Smooth muscle cell (in vitro differentiated cells): ENCODE measurements at regions not wholly inside any gene's neighbourhood (a gene's known extent, or its start where the extent isn't known, plus 50 kb on each side); places are given as distances from the start of the nearest gene placed in this dataset.

ENCODE experiments used
- DNase-seq: peaks from one replicate; lab custom pipeline; 2025; ENCODE audit not compliant: unreplicated experiment; lab: John Stamatoyannopoulos, UW
- H2AFZ ChIP-seq: fragments of 200-600 bp; sonication (generic); 2 replicates; pipeline ENCODE4 v1.6.0; 2016; ENCODE audit warnings: antibody characterized with exemption, low read depth, mild to moderate bottlenecking
- H3F3A ChIP-seq: fragments of 200-600 bp; sonication (generic); 2 replicates; pipeline ENCODE4 v1.6.0; 2017; ENCODE audit warnings: antibody characterized with exemption, low read depth
- H3K27ac ChIP-seq: fragments of 200-600 bp; sonication (generic); 2 replicates; pipeline ENCODE4 v1.5.1; 2016; ENCODE audit warnings: low read depth, mild to moderate bottlenecking
- H3K27me3 ChIP-seq: fragments of 200-600 bp; sonication (generic); 2 replicates; pipeline ENCODE4 v1.6.1; 2016; ENCODE audit warnings: low read depth, mild to moderate bottlenecking
- H3K36me3 ChIP-seq: fragments of 200-600 bp; sonication (generic); 2 replicates; pipeline ENCODE4 v1.5.1; 2016; ENCODE audit warnings: low read depth
- H3K4me1 ChIP-seq: fragments of 200-600 bp; sonication (generic); 2 replicates; pipeline ENCODE4 v1.5.1; 2016; ENCODE audit warnings: low read depth
- H3K4me2 ChIP-seq: fragments of 200-600 bp; sonication (generic); 2 replicates; pipeline ENCODE4 v1.6.0; 2016; ENCODE audit warnings: mild to moderate bottlenecking
- H3K4me3 ChIP-seq: fragments of 200-600 bp; sonication (generic); 2 replicates; pipeline ENCODE4 v1.5.1; 2016; ENCODE audit warnings: mild to moderate bottlenecking
- H3K79me2 ChIP-seq: fragments of 200-600 bp; sonication (generic); 2 replicates; pipeline ENCODE4 v1.6.0; 2016; ENCODE audit warnings: low read depth, mild to moderate bottlenecking
- H3K9ac ChIP-seq: fragments of 200-600 bp; sonication (generic); 2 replicates; pipeline ENCODE4 v1.6.0; 2016; ENCODE audit warnings: low read depth
- H3K9me3 ChIP-seq: fragments of 200-600 bp; sonication (generic); replicated peaks from 2 replicates; pipeline ENCODE4 v1.5.1; 2016; ENCODE audit warnings: low read depth
- H4K20me1 ChIP-seq: fragments of 200-600 bp; sonication (generic); 2 replicates; pipeline ENCODE4 v1.6.0; 2016; ENCODE audit warnings: low read depth
- CTCF ChIP-seq: fragments of 200-600 bp; sonication (generic); IDR thresholded peaks from 2 replicates; pipeline ENCODE4 v1.5.1; 2017; ENCODE audit warnings: borderline replicate concordance, mild to moderate bottlenecking, antibody characterized with exemption; ENCODE audit not compliant: insufficient read depth, poor library complexity, severe bottlenecking
- WGBS: methylation state at CpG from one replicate; pipeline ENCODE4 v1.1.7; 2016; ENCODE audit warnings: low lambda C conversion rate; 5-methylcytosine and 5-hydroxymethylcytosine counted together

GRCh38 chr2:8211384-8211783 lies 470.5 kb upstream of the ID2 start:
- H3K4me1 ChIP-seq = peaks cover 5% of the 10 kb centered on the region
- H3K36me3 ChIP-seq = no peaks in the 10 kb centered on the region
- no peak overlapping the region for H3K9ac ChIP-seq
- H3K79me2 ChIP-seq = no peaks in the 10 kb centered on the region
- H2AFZ ChIP-seq = peak overlapping the region; percentile 12
- no peak for TF ChIP-seq CTCF
- H4K20me1 ChIP-seq = no peaks in the 10 kb centered on the region
- no peak overlapping the region for H3K27ac ChIP-seq
- no peak for DNase-seq
- no peaks in the 10 kb centered on the region for H3K9me3 ChIP-seq
- WGBS = 84% methylated on average over 3 of the region's 3 CpGs
- H3K27me3 ChIP-seq = no peaks in the 10 kb centered on the region
- H3K4me2 ChIP-seq = no peak overlapping the region
- no peaks in the 10 kb centered on the region for H3F3A ChIP-seq
- no peak overlapping the region for H3K4me3 ChIP-seq

GRCh38 chr2:8212239-8212638 lies 469.6 kb upstream of the ID2 start:
- no peak overlapping the region for H3K4me2 ChIP-seq
- no peaks in the 10 kb centered on the region for H3K79me2 ChIP-seq
- H3K9me3 ChIP-seq = no peaks in the 10 kb centered on the region
- H3K36me3 ChIP-seq = no peaks in the 10 kb centered on the region
- no peak for TF ChIP-seq CTCF
- no peaks in the 10 kb centered on the region for H4K20me1 ChIP-seq
- H3K4me1 ChIP-seq = peaks cover 13% of the 10 kb centered on the region
- no peaks in the 10 kb centered on the region for H3F3A ChIP-seq
- H3K9ac ChIP-seq = no peak overlapping the region
- DNase-seq = no peak
- H3K27me3 ChIP-seq = no peaks in the 10 kb centered on the region
- no peak overlapping the region for H2AFZ ChIP-seq
- 99% methylated on average over 3 of the region's 3 CpGs for WGBS
- no peak overlapping the region for H3K4me3 ChIP-seq
- H3K27ac ChIP-seq = no peak overlapping the region

- H3K4me3 ChIP-seq = no peak overlapping the region
- TF ChIP-seq CTCF = no peak
- WGBS = 93% methylated on average over 4 of the region's 4 CpGs
These were observed 467.7 kb upstream of the ID2 start for GRCh38 chr2:8214036-8214615.

GRCh38 chr2:8215159-8215863 lies 466.5 kb upstream of the ID2 start:
- Histone ChIP-seq H2AFZ (no peak overlapping the region), H3K4me2 (no peak overlapping the region), H3K79me2 (no peaks in the 10 kb centered on the region), H3F3A (no peaks in the 10 kb centered on the region), H3K9me3 (no peaks in the 10 kb centered on the region), H3K36me3 (no peaks in the 10 kb centered on the region), H3K4me1 (peaks cover 29% of the 10 kb centered on the region), H4K20me1 (no peaks in the 10 kb centered on the region), H3K9ac (no peak overlapping the region), H3K27me3 (no peaks in the 10 kb centered on the region), H3K4me3 (no peak overlapping the region), H3K27ac (no peak overlapping the region)
- DNase-seq = no peak
- TF ChIP-seq CTCF = no peak
- 94% methylated on average over 5 of the region's 5 CpGs for WGBS

More at GRCh38 chr2:8214036-8214615, 467.7 kb upstream of the ID2 start:
- peaks cover 28% of the 10 kb centered on the region for H3K4me1 ChIP-seq
- no peaks in the 10 kb centered on the region for H3K36me3 ChIP-seq
- no peak overlapping the region for H3K4me2 ChIP-seq
- H3K27me3 ChIP-seq = no peaks in the 10 kb centered on the region
- no peaks in the 10 kb centered on the region for H3K9me3 ChIP-seq
- H3K9ac ChIP-seq = no peak overlapping the region
- H2AFZ ChIP-seq = no peak overlapping the region
- no peak overlapping the region for H3K27ac ChIP-seq
- H3F3A ChIP-seq = no peaks in the 10 kb centered on the region
- no peaks in the 10 kb centered on the region for H4K20me1 ChIP-seq
- H3K79me2 ChIP-seq = no peaks in the 10 kb centered on the region
- DNase-seq = no peak
